Activated CD8-positive, alpha-beta memory T cell treated with anti-CD3 and anti-CD28 coated beads, Interleukin-2, amount 10 ng/mL, durations not matched to agents 7 days and 5 days (primary cell): ENCODE measurements at regions not wholly inside any gene's neighbourhood (a gene's known extent, or its start where the extent isn't known, plus 50 kb on each side); places are given as distances from the start of the nearest gene placed in this dataset.

ENCODE experiments used
- ATAC-seq: fragments of 150-1000 bp; cut with Tn5 transposase; one replicate; pipeline ENCODE4 v1.10.0; 2021; ENCODE audit warnings: moderate library complexity
- CTCF ChIA-PET: fragments of 350-600 bp; sonication (Branson Sonifier 250); formaldehyde crosslinking; loops from one replicate; lab custom pipeline; 2021; ENCODE audit warnings: antibody characterized with exemption; lab: Charles Lee
- DNase-seq: peaks from one replicate; pipeline ENCODE4 v3.0.0-alpha.2; 2020
- H3K27ac Mint-ChIP-seq: one replicate; pipeline ENCODE4 v1.8.0; 2021; ENCODE audit warnings: mild to moderate bottlenecking, mixed read lengths
- H3K27me3 Mint-ChIP-seq: one replicate; pipeline ENCODE4 v1.8.0; 2021; ENCODE audit warnings: mixed read lengths
- H3K36me3 Mint-ChIP-seq: one replicate; pipeline ENCODE4 v1.8.0; 2021; ENCODE audit warnings: mild to moderate bottlenecking, mixed read lengths
- H3K4me1 Mint-ChIP-seq: one replicate; pipeline ENCODE4 v1.8.0; 2021; ENCODE audit warnings: mixed read lengths
- H3K4me3 Mint-ChIP-seq: one replicate; pipeline ENCODE4 v1.8.0; 2021; ENCODE audit warnings: mild to moderate bottlenecking, moderate library complexity, mixed read lengths
- H3K9me3 Mint-ChIP-seq: one replicate; pipeline ENCODE4 v1.8.0; 2022; ENCODE audit warnings: low read depth, mixed read lengths

DNA sequence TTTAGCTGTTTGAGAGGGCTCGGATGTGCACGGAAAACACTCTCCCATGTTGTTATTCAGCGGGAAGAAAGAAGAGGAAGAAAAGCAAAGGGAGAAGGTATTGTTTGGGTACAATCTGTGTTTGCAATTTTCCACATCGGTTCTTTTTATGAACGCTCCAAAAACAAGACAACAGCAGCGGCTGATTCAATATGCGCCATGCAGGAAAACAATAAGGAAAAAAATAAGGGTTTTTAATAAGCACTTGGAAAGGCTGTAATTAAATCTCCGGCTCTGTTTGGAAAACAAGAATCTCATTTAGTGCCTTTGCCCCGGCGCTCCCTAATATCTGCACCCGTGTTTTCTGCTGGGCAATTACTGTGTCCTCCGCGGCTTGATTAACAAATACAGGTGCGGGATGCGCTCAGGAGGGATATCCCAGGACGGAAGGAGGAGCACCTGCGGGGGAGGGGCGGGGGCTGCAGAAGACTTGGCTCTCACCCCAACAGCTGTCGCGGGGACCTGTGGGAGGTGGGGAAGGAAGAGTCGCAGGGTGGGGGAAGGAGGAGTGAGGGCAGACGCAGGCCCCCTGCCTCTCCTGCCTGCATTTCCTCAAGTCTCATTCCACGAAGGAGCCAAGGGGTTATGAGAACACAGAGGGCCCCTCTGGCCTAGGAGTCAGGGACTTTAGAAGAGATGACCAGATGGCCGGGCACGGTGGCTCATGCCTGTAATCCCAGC lies 181.5 kb upstream of the PODXL start:
- no peaks in the 10 kb centered on the region for H3K4me1 Mint-ChIP-seq
- no peaks in the 10 kb centered on the region for H3K9me3 Mint-ChIP-seq
- DNase-seq (no peak), ATAC-seq (no peak)
- H3K4me3 Mint-ChIP-seq: no peak overlapping the region
- H3K27ac Mint-ChIP-seq: no peak overlapping the region
- H3K27me3 Mint-ChIP-seq: peaks cover 25% of the 10 kb centered on the region
- CTCF ChIA-PET: no interaction called here
- H3K36me3 Mint-ChIP-seq: no peaks in the 10 kb centered on the region

DNA sequence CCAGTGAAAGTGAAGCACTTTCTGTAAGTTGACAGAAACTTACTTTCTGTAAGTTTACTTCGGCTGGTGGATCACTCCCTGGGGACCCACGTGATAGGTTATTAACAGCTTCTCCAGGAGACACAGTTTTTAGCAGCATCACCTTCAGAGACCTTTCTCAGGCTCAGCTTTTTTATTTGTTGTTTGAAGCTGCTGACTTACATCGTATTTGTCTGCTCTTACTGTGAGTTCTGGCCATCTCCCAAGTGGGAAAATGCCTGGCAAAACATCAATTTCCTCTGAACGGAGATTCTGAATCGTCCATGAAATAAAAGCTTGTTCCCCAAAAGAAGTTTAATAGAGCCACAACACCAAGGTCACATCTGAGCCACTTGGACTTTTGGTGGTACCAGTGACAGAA lies 178.7 kb upstream of the PODXL start:
- no peak for DNase-seq
- Mint-ChIP-seq H3K27ac (no peak overlapping the region), H3K36me3 (no peaks in the 10 kb centered on the region), H3K27me3 (peaks cover 25% of the 10 kb centered on the region), H3K4me1 (no peaks in the 10 kb centered on the region), H3K9me3 (no peaks in the 10 kb centered on the region), H3K4me3 (no peak overlapping the region)
- CTCF ChIA-PET: no interaction called here
- no peak for ATAC-seq

DNA sequence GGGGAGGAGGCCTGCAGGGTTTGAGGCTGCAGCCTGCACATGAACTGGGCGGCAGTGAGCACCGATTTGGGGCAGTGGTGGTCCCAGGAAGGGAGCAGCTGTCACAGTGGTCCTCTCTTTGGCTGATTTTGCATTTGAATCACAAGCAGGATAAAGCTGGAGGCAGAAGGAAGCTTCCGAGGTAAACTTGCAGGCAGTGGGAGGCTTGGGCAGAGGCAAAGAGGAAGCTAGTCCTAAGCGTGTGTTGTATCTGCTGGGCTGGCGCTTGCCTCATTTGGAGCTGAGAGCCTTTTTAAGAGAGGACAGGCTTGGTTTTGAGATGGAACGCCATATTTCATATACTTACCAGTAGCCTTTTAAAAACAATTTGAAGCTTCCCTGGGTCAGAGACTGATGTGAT lies 177.2 kb upstream of the PODXL start:
- Mint-ChIP-seq H3K9me3 (no peaks in the 10 kb centered on the region), H3K4me1 (no peaks in the 10 kb centered on the region), H3K27me3 (peaks cover 23% of the 10 kb centered on the region), H3K27ac (no peak overlapping the region), H3K4me3 (no peak overlapping the region), H3K36me3 (no peaks in the 10 kb centered on the region)
- DNase-seq: no peak
- CTCF ChIA-PET: no interaction called here
- ATAC-seq: no peak

DNA sequence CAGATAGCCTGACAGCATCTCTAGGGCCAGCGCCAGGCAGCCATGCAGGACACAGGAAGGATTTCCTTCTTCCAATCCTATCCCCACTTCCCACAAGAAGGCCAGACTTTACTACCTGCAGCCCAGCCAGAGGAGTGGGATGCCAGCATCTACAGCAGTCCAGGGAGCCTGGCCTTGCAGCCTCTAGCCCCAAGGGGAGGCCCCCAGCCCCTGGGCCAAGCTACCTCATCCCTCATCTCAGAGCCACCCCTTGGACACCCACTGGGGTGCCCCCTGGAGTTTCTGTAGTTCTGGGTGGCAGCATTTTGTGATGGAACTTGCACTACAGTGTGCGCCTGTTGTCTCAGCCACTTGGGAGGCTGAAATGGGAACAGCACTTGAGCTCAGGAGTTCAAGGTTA lies 170.8 kb upstream of the PODXL start:
- Mint-ChIP-seq H3K36me3 (no peaks in the 10 kb centered on the region), H3K9me3 (no peaks in the 10 kb centered on the region), H3K27ac (no peak overlapping the region), H3K4me3 (no peak overlapping the region), H3K4me1 (no peaks in the 10 kb centered on the region), H3K27me3 (no peaks in the 10 kb centered on the region)
- CTCF ChIA-PET: no interaction called here
- DNase-seq (no peak), ATAC-seq (no peak)

DNA sequence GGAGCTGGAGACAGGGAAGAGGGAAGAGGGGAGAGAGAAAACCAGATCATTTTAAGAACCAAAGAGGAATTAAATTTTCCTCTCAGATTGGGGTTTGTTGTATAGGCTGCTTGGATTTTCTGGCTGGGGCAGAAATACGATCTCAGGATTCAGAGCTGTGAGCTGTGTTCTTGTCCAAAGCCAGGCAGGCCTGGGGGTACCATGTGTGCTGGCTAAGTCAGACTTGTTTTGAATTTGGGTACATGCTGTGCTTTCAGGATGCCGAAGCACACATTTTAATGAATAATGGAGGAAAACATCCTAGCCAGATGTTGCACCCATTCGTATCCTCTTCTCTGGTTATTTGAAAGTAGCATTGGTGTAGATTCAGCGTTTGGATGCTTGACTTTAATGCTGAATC lies 170.3 kb upstream of the PODXL start:
- CTCF ChIA-PET: no interaction called here
- Mint-ChIP-seq H3K27ac (no peak overlapping the region), H3K9me3 (no peaks in the 10 kb centered on the region), H3K4me1 (no peaks in the 10 kb centered on the region), H3K4me3 (no peak overlapping the region), H3K27me3 (no peaks in the 10 kb centered on the region), H3K36me3 (no peaks in the 10 kb centered on the region)
- no peak for DNase-seq
- no peak for ATAC-seq

DNA sequence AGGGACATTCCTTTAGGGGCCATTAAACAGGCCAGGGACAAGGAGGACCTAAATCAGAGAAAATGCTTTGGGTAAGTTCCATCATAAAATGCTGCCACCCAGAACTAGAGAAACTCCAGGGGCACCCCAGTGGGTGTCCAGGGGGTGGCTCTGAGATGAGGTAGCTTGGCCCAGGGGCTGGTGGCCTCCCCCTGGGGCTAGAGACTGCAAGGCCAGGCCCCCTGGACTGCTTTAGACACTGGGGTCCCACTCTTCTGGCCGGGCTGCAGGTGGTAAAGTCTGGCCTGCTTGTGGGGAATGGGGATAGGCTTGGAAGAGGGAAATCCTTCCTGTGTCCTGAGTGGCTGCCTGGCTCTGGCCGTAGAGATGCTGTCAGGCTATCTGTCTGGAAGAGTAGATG lies 169.6 kb upstream of the PODXL start:
- ATAC-seq (no peak), DNase-seq (no peak)
- Mint-ChIP-seq H3K36me3 (no peaks in the 10 kb centered on the region), H3K9me3 (no peaks in the 10 kb centered on the region), H3K4me3 (no peak overlapping the region), H3K27me3 (no peaks in the 10 kb centered on the region), H3K27ac (no peak overlapping the region), H3K4me1 (no peaks in the 10 kb centered on the region)
- CTCF ChIA-PET: no interaction called here

DNA sequence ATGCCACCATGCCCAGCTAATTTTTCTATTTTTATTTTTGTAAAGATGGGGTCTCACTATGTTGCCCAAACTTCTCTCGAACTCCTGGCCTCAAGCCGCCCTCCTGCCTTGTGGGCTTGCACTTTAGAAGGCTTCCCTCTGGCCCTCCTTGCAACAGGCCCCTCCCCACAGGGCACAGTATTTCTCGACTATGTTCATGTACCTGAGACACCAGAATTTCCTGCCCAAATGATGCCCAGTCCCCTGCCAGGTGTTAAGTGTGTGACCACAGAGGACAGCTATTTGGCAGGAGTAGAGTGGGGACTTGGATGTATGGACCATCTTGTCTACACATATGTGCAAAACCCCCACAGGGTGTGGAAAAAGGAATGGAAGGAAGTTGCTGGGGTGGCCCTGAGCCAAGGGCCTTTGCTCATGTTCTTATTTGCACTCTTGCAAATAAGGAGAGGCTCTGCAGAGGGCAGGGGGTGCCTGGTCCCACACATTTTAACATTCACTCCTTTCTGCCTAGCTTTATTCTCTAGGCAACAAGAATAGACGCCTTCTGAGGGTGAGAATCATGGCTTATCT lies 168.4 kb upstream of the PODXL start:
- ATAC-seq (no peak), DNase-seq (no peak)
- Mint-ChIP-seq H3K36me3 (no peaks in the 10 kb centered on the region), H3K4me1 (no peaks in the 10 kb centered on the region), H3K4me3 (no peak overlapping the region), H3K9me3 (no peaks in the 10 kb centered on the region), H3K27ac (no peak overlapping the region), H3K27me3 (no peaks in the 10 kb centered on the region)
- CTCF ChIA-PET: no interaction called here

DNA sequence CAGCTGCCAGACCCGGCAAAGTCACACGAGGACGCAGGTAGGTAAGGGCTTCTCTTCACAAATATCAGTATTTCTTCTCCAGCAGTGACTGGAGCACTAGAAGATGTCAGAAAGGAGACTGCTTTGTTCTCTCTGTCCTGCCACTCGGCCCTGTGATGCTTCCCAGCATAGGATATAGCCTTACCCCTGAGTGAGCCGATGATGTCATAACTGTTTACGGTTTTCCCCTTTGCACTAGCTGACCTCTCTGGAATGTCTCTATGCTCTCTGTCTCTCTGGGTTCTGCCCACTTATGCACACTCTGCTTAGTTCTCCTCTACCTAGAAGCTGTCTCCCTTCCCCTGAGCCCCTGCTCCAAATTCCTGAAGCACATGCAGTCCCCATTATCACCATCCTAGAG lies 167.5 kb upstream of the PODXL start:
- Mint-ChIP-seq H3K36me3 (no peaks in the 10 kb centered on the region), H3K9me3 (no peaks in the 10 kb centered on the region), H3K4me3 (no peak overlapping the region), H3K4me1 (no peaks in the 10 kb centered on the region), H3K27ac (no peak overlapping the region), H3K27me3 (no peaks in the 10 kb centered on the region)
- ATAC-seq (no peak), DNase-seq (no peak)
- CTCF ChIA-PET: no interaction called here

DNA sequence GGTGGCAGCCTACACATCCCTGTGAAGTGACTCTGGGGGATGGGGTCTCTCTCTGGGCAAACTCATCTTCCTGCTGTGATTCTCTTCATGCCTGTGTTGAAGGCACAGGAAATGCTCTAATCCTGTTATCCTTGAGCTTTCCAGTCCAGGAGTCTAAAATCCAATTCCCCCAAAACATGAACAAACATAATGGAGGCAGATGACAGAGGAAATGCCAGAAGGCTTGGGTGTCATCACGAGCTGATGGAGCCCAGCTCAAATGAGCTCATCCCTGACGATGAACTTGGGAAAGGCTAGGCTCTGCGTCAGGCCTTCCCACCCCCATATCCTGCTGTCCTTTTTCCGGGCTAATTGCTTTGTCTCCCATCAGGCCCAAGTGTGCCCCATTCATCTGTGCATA lies 165.9 kb upstream of the PODXL start:
- Mint-ChIP-seq H3K27me3 (no peaks in the 10 kb centered on the region), H3K9me3 (no peaks in the 10 kb centered on the region), H3K27ac (no peak overlapping the region), H3K36me3 (no peaks in the 10 kb centered on the region), H3K4me1 (no peaks in the 10 kb centered on the region), H3K4me3 (no peak overlapping the region)
- ATAC-seq: no peak
- CTCF ChIA-PET: no interaction called here
- no peak for DNase-seq

DNA sequence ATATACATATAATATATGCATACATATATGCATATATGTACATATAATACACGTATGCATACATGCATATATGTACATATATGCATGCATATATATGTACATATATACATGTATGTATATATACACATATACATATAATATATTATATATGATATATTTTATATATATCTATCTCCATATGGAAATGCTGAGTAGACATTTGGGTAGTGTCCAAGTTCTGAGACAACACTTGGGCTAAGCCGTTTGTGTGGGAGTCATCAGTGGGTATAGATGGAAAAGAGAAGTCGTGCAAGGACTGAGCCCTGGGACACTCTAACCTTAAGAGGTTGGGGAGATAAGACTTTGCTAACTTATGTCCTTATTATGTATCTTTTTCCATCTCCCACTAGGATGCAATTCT lies 165.2 kb upstream of the PODXL start:
- H3K36me3 Mint-ChIP-seq: no peaks in the 10 kb centered on the region
- no peaks in the 10 kb centered on the region for H3K27me3 Mint-ChIP-seq
- no peaks in the 10 kb centered on the region for H3K9me3 Mint-ChIP-seq
- CTCF ChIA-PET: no interaction called here
- ATAC-seq (no peak), DNase-seq (no peak)
- no peaks in the 10 kb centered on the region for H3K4me1 Mint-ChIP-seq
- H3K27ac Mint-ChIP-seq: no peak overlapping the region
- no peak overlapping the region for H3K4me3 Mint-ChIP-seq

DNA sequence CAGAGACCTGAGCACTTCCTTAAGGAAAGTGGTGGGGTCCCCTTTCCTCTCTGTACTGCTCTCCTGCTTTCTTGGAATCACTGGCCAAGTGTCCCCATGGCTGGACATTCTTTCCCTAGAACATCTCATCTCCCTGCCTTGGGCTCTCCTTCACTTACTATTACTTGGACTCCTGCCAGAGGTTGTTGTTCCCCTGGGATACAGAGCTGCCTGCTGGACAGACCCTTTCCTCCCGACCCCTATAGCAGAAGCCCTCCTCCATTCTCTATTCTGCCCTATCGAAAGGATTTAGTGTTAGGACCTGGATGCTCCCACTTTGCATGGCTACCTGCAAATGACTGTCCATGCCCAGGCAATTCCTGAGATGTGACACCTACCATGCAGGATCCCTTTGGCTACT lies 164.3 kb upstream of the PODXL start:
- Mint-ChIP-seq H3K9me3 (no peaks in the 10 kb centered on the region), H3K27ac (no peak overlapping the region), H3K4me1 (no peaks in the 10 kb centered on the region), H3K36me3 (no peaks in the 10 kb centered on the region), H3K27me3 (no peaks in the 10 kb centered on the region), H3K4me3 (no peak overlapping the region)
- CTCF ChIA-PET: no interaction called here
- ATAC-seq (no peak), DNase-seq (no peak)

DNA sequence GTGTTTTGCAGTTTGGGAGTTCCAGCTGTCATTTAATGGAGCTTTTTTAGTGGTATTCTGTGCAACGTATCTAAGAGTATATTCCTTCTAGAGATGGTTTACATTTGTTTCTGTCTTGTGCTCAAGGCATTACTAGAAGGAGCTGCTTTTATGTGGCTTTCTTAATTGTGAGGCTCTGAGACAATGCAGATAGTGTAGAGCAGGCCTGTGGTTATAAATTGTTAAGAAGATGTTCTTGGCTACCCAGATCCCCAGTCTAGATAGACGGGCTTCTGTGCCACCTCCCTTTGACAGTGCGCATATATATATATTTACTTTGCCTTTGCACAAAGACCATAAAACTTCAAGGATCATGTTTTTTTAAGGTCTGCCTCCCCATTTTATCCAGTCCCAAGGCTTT lies 160.8 kb upstream of the PODXL start:
- H3K27ac Mint-ChIP-seq: no peak overlapping the region
- H3K27me3 Mint-ChIP-seq: no peaks in the 10 kb centered on the region
- DNase-seq (no peak), ATAC-seq (no peak)
- no peaks in the 10 kb centered on the region for H3K36me3 Mint-ChIP-seq
- H3K9me3 Mint-ChIP-seq: no peaks in the 10 kb centered on the region
- CTCF ChIA-PET: no interaction called here
- no peaks in the 10 kb centered on the region for H3K4me1 Mint-ChIP-seq
- H3K4me3 Mint-ChIP-seq: no peak overlapping the region

DNA sequence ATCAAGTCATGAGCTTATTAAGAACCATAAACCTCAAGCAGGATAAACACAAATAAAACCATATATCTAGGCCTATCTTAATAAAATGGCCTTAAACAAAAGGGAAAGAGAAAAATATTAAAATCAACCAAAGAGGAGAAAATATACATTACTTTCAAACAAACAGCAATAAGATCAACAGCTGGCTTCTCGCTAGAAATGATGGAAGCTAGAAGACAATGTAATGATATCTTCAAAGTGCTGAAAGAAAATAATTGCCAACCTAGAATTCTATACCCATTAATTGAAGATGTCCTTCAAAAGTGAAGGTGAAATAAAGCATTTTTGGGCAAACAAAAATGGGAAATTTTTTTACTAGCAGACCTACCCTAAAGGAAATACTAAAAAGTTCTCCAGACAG lies 142.9 kb upstream of the PODXL start:
- Mint-ChIP-seq H3K4me1 (no peaks in the 10 kb centered on the region), H3K27ac (no peak overlapping the region), H3K9me3 (no peaks in the 10 kb centered on the region), H3K36me3 (no peaks in the 10 kb centered on the region), H3K27me3 (peaks cover 11% of the 10 kb centered on the region), H3K4me3 (no peak overlapping the region)
- DNase-seq: no peak
- CTCF ChIA-PET: interaction anchor here (0.6 kb wide), 1 partner anchor 39 kb away, joined by 5 read pairs; no protein-coding TSS in a partner anchor
- ATAC-seq: no peak

DNA sequence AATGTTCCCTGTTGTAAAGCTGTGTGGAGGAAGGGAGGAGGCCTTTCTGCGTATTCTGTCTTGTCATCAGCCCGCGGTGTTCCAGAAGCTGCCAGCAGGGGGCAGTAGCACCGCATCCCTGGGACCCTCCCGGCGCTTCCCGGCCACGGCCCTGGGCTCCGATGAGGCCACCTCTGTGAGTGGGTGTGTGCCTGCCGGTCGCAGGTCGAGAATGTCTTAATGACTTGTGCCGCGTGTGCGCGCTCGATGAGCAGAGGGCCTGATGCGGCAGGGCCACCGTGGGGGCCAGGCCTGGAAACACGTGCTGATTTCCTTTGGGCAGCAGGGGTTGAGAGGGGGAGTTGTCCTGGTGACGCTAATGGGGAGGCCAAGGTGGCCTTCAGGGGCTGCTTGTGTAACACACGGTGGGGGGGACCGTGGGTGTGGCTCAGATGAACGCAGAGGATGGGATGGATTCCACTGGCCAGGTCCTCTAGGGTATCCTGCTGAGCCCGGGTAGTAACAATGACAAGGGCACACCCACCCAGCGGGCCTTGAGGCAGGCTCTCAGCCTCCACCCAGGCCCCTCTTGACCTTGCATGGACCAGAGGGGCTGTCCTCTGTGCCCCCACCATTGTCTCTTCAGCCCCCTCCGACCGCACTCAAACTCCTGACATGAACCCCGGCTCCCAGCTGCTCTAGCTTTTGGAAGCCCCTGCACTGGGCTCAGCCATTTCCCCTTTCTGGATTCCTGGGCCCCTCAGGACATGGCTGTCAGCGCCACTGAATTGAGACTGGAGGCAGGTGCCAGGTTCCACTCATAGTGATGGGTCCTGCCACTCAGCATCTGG lies 135.9 kb upstream of the PODXL start:
- peak; percentile 53 for DNase-seq
- peaks cover 11% of the 10 kb centered on the region for H3K27me3 Mint-ChIP-seq
- H3K9me3 Mint-ChIP-seq: no peaks in the 10 kb centered on the region
- no peak overlapping the region for H3K4me3 Mint-ChIP-seq
- peak; percentile 51 for ATAC-seq
- H3K36me3 Mint-ChIP-seq: no peaks in the 10 kb centered on the region
- CTCF ChIA-PET: interaction anchor here (0.7 to 3.0 kb wide), 11 partner anchors 9 to 888 kb away, joined by 3 to 13 read pairs (median 3); no protein-coding TSS in a partner anchor
- H3K27ac Mint-ChIP-seq: no peak overlapping the region
- peaks cover 3% of the 10 kb centered on the region for H3K4me1 Mint-ChIP-seq
